Nephron (organoid): ENCODE measurements at regions not wholly inside any gene's neighbourhood (a gene's known extent, or its start where the extent isn't known, plus 50 kb on each side); places are given as distances from the start of the nearest gene placed in this dataset.

Experiments
- H3K27ac Mint-ChIP-seq, 3 experiments: 2 replicates each; pipeline ENCODE4 v1.8.0; 2020; ENCODE audit warnings: mixed read lengths in 3 of 3, mild to moderate bottlenecking in 2 of 3, moderate library complexity in 1 of 3
- H3K27me3 Mint-ChIP-seq: 2 replicates; pipeline ENCODE4 v1.8.0; 2021; ENCODE audit warnings: low read depth, mild to moderate bottlenecking, moderate library complexity, mixed read lengths
- H3K36me3 Mint-ChIP-seq: 2 replicates; pipeline ENCODE4 v1.8.0; 2020; ENCODE audit warnings: low read depth, mixed read lengths
- H3K4me1 Mint-ChIP-seq: 2 replicates; pipeline ENCODE4 v1.8.0; 2020; ENCODE audit warnings: mixed read lengths
- H3K4me3 Mint-ChIP-seq, 3 experiments: 2 replicates each; pipeline ENCODE4 v1.8.0; 2020; ENCODE audit warnings: mild to moderate bottlenecking in 3 of 3, mixed read lengths in 3 of 3, moderate library complexity in 2 of 3
- H3K9me3 Mint-ChIP-seq: 2 replicates; pipeline ENCODE4 v1.8.0; 2020; ENCODE audit warnings: mixed read lengths
- CTCF ChIP-seq, 3 experiments: fragments of 200-600 bp; sonication (generic); IDR thresholded peaks; one replicate each; pipeline ENCODE4 v1.5.0; 2021; ENCODE audit warnings: antibody characterized with exemption in 3 of 3; ENCODE audit not compliant: unreplicated experiment in 3 of 3

GRCh38 chr14:48253020-48253419 lies 577.6 kb upstream of the MDGA2 start:
- Mint-ChIP-seq H3K27ac (no peak overlapping the region), H3K4me1 (no peaks in the 10 kb centered on the region), H3K9me3 (no peaks in the 10 kb centered on the region), H3K36me3 (no peaks in the 10 kb centered on the region), H3K4me3 (no peak overlapping the region), H3K27me3 (no peaks in the 10 kb centered on the region)
- no peak for TF ChIP-seq CTCF (IDR thresholded peaks at IDR 0.05; ENCODE audit: unreplicated experiment in 3 of 3)

- H3K36me3 Mint-ChIP-seq, result no peaks in the 10 kb centered on the region
- no peak overlapping the region for H3K4me3 Mint-ChIP-seq
- no peak for TF ChIP-seq CTCF (IDR thresholded peaks at IDR 0.05; ENCODE audit: unreplicated experiment in 3 of 3)
- no peaks in the 10 kb centered on the region for H3K9me3 Mint-ChIP-seq
- no peaks in the 10 kb centered on the region for H3K27me3 Mint-ChIP-seq
- no peak overlapping the region for H3K27ac Mint-ChIP-seq
- no peaks in the 10 kb centered on the region for H3K4me1 Mint-ChIP-seq
Measured at GRCh38 chr14:48251290-48251689, 575.9 kb upstream of the MDGA2 start.

- Mint-ChIP-seq H3K9me3 (no peaks in the 10 kb centered on the region), H3K4me3 (no peak overlapping the region), H3K36me3 (no peaks in the 10 kb centered on the region), H3K27me3 (no peaks in the 10 kb centered on the region), H3K4me1 (no peaks in the 10 kb centered on the region), H3K27ac (no peak overlapping the region)
- no peak for TF ChIP-seq CTCF (IDR thresholded peaks at IDR 0.05; ENCODE audit: unreplicated experiment in 3 of 3)
Measured at GRCh38 chr14:48250575-48250974, 575.2 kb upstream of the MDGA2 start.

- TF ChIP-seq CTCF (IDR thresholded peaks at IDR 0.05; ENCODE audit: unreplicated experiment in 3 of 3), result no peak
- Mint-ChIP-seq H3K27ac (no peak overlapping the region), H3K27me3 (no peaks in the 10 kb centered on the region), H3K36me3 (no peaks in the 10 kb centered on the region), H3K9me3 (no peaks in the 10 kb centered on the region), H3K4me3 (no peak overlapping the region), H3K4me1 (no peaks in the 10 kb centered on the region)
Measured at GRCh38 chr14:48247977-48248376, 572.6 kb upstream of the MDGA2 start.

GRCh38 chr14:48243900-48244299 lies 568.5 kb upstream of the MDGA2 start:
- Mint-ChIP-seq H3K4me1 (no peaks in the 10 kb centered on the region), H3K36me3 (no peaks in the 10 kb centered on the region), H3K27ac (no peak overlapping the region), H3K27me3 (no peaks in the 10 kb centered on the region), H3K4me3 (no peak overlapping the region), H3K9me3 (no peaks in the 10 kb centered on the region)
- no peak for TF ChIP-seq CTCF (IDR thresholded peaks at IDR 0.05; ENCODE audit: unreplicated experiment in 3 of 3)

- H3K9me3 Mint-ChIP-seq, result no peaks in the 10 kb centered on the region
- no peak overlapping the region for H3K4me3 Mint-ChIP-seq
- no peaks in the 10 kb centered on the region for H3K4me1 Mint-ChIP-seq
- no peaks in the 10 kb centered on the region for H3K36me3 Mint-ChIP-seq
- no peak overlapping the region for H3K27ac Mint-ChIP-seq
- H3K27me3 Mint-ChIP-seq, result no peaks in the 10 kb centered on the region
- TF ChIP-seq CTCF (IDR thresholded peaks at IDR 0.05; ENCODE audit: unreplicated experiment in 3 of 3), result no peak
Measured at GRCh38 chr14:48229091-48229490, 553.7 kb upstream of the MDGA2 start.
